Kidney tubule cell (primary cell): ENCODE measurements at regions not wholly inside any gene's neighbourhood (a gene's known extent, or its start where the extent isn't known, plus 50 kb on each side); places are given as distances from the start of the nearest gene placed in this dataset.

Experiments
- DNase-seq: peaks from one replicate; pipeline ENCODE4 v3.0.0-alpha.2; 2018; ENCODE audit warnings: low spot score

DNA sequence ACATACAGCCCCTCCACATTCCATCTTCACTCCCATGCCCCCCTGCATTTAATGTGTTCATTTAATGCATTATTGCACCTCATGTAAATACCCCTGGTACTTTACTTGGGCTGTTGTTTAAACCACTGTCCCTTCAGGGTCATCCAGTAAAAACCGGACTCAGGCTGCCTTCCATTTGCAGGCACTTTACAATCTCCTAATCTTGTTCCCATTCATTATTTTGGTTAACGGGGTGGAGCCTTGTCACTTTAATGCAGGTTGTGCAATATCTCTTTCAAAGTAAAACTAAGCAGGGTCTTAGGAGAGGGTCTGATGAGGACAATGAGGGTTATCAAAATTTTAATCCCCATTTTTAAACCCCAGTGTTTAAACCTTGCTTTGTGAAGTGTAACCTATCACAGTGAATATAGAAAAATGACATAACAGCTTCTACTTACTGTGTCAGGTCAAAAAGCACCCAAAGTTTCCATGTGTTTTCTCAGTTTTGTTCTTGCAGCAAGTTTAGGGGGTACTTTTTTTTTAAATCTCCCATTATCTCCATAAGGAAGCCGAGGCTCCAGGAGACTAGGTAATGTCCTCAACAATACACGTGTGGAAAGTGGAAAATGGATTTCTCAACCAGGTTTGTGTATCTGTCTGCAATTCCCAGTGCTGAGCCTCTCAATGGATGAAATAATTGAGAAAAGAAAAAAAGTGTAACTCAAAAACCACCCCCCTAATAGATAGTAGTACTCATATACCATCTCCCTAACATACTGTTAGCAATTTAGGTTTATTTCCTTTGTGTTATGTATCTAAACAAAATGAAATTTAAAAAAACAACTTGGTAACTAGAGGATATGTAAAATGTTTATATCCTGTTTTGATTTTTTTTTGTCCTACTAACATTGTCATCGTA lies 54.2 kb upstream of the SPRY4 start:
- DNase-seq = no peak

DNA sequence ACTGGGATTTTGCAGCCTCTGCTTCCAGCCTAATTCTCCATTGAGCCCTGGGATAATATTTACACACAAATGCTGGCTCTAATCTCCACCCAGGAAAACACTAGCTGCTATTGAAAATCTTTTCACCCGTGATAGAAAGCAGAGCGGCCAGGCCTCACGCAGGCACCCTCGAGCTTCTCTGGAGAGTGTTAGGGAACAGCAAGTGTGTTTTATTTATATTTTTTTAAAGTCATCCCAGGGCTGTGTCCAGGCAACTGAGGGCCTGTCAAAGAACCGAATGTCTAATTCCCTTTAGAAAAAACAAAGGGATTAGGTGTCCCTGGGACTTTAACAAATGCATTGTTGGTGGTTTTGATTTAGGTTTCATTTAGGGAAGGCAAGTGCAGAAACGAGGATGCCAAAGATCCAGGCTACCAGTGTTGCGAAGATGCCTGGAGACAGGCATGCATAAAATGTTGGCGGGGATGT lies 51.2 kb upstream of the SPRY4 start:
- DNase-seq = no peak
